HepG2 (cell line): ENCODE measurements at regions not wholly inside any gene's neighbourhood (a gene's known extent, or its start where the extent isn't known, plus 50 kb on each side); places are given as distances from the start of the nearest gene placed in this dataset.

Experiments
- EZH2 ChIP-seq: conservative IDR thresholded peaks from 2 replicates; pipeline ENCODE4 v1.6.1; 2012; ENCODE audit warnings: mild to moderate bottlenecking, low read depth, low read length, moderate library complexity
- GTF3A ChIP-seq: sonication (generic); formaldehyde crosslinking; conservative IDR thresholded peaks from 2 replicates; pipeline ENCODE4 v1.4.0; 2020; ENCODE audit warnings: mild to moderate bottlenecking, missing genetic modification reagents
- HES4 ChIP-seq: sonication (generic); formaldehyde crosslinking; IDR thresholded peaks from 2 replicates; pipeline ENCODE4 v1.9.0; 2021; ENCODE audit warnings: mild to moderate bottlenecking, missing genetic modification reagents, borderline replicate concordance
- TAF15 ChIP-seq: fragments of 200-400 bp; formaldehyde crosslinking; IDR thresholded peaks from one replicate; pipeline ENCODE4 v1.6.1; 2018; ENCODE audit warnings: mild to moderate bottlenecking, low read depth, low read length; ENCODE audit not compliant: poor library complexity, severe bottlenecking
- TARDBP ChIP-seq: sonication (generic); formaldehyde crosslinking; IDR thresholded peaks from 2 replicates; pipeline ENCODE4 v1.8.0; 2022; ENCODE audit warnings: mild to moderate bottlenecking, missing genetic modification reagents
- TF ChIP-seq, protein P1 (sequence below): sonication (generic); formaldehyde crosslinking; IDR thresholded peaks from 2 replicates; pipeline ENCODE4 v1.4.0; 2020; ENCODE audit warnings: mild to moderate bottlenecking, missing genetic modification reagents, borderline replicate concordance

DNA sequence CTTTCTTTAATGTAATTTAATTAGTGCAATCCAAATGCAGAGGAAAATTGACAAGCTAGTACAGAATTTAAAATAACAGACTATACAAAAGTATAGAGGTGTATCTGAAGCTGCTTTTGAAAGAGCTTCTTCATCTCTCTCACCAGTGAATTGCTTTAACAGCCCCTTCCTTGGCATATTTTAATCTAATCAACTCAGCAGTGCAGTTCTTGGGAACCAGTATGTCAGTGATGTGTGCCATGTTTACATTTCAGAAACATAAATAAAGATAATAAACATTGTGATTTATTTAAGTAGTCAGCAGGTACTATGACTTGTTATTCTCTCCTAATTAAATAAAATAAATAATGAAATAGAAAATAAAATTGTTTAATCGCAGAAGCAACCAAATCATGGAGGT, 1260.6 kb downstream of the NCAM2 start:
- no peak for TF ChIP-seq HES4
- no peak for TF ChIP-seq TARDBP
- TF ChIP-seq, protein P1, sequence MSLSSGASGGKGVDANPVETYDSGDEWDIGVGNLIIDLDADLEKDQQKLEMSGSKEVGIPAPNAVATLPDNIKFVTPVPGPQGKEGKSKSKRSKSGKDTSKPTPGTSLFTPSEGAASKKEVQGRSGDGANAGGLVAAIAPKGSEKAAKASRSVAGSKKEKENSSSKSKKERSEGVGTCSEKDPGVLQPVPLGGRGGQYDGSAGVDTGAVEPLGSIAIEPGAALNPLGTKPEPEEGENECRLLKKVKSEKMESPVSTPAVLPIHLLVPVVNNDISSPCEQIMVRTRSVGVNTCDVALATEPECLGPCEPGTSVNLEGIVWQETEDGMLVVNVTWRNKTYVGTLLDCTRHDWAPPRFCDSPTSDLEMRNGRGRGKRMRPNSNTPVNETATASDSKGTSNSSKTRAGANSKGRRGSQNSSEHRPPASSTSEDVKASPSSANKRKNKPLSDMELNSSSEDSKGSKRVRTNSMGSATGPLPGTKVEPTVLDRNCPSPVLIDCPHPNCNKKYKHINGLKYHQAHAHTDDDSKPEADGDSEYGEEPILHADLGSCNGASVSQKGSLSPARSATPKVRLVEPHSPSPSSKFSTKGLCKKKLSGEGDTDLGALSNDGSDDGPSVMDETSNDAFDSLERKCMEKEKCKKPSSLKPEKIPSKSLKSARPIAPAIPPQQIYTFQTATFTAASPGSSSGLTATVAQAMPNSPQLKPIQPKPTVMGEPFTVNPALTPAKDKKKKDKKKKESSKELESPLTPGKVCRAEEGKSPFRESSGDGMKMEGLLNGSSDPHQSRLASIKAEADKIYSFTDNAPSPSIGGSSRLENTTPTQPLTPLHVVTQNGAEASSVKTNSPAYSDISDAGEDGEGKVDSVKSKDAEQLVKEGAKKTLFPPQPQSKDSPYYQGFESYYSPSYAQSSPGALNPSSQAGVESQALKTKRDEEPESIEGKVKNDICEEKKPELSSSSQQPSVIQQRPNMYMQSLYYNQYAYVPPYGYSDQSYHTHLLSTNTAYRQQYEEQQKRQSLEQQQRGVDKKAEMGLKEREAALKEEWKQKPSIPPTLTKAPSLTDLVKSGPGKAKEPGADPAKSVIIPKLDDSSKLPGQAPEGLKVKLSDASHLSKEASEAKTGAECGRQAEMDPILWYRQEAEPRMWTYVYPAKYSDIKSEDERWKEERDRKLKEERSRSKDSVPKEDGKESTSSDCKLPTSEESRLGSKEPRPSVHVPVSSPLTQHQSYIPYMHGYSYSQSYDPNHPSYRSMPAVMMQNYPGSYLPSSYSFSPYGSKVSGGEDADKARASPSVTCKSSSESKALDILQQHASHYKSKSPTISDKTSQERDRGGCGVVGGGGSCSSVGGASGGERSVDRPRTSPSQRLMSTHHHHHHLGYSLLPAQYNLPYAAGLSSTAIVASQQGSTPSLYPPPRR = no peak
- TF ChIP-seq GTF3A (CRISPR knock-in tag) = no peak
- TF ChIP-seq TAF15 = no peak
- no peak for TF ChIP-seq EZH2
